HG02798 (cell line): ENCODE measurements at regions not wholly inside any gene's neighbourhood (a gene's known extent, or its start where the extent isn't known, plus 50 kb on each side); places are given as distances from the start of the nearest gene placed in this dataset.
"Not testable (repeated sequence)": the region's sequence is repeated elsewhere in the genome, so short reads cannot be mapped to it uniquely, and the experiment has no call there.

Experiments used
- ATAC-seq: cut with Tn5 transposase; IDR thresholded peaks from one replicate; pipeline ENCODE4 v1.9.1; 2021; ENCODE audit warnings: mild to moderate bottlenecking; ENCODE audit not compliant: unreplicated experiment, poor library complexity

DNA sequence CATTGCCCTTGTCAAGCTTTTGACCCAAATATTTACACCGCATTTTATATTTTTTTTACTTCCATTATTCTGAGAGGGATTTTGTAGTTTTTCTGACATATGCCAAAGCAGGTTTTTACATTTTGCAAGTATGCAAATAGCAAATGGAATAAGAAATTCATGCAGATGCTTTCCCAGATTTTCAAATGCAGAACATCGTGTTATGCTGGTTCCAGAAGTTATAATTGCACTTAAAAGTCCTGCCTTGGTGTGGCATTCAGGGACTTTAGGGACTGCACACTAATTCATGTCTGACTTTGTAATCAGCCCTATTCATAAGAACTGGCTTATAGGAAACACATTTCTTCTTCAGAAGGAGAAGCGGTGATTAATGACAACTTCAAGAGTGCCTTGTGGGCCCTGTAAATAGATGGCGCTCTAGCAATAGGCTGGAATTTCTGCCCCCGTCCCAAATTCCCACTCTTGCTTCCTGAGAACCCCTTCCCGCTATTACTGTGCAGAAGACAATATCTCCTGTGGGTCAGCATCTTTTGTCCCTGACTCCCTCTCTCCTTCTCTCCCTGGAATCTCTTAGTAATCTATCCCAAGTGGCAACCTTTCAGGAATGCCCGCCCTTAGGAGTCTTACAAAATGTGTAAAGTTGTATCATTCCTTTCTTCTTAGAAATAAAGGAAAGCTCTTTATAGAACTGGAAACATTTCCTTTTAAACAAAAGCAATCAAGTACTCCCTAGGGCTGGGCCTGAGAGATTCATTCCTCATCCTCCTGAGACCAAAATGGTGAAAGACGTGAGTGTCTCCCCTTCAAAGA is 264.0 kb downstream of the INHBA start:
- no peak for ATAC-seq

DNA sequence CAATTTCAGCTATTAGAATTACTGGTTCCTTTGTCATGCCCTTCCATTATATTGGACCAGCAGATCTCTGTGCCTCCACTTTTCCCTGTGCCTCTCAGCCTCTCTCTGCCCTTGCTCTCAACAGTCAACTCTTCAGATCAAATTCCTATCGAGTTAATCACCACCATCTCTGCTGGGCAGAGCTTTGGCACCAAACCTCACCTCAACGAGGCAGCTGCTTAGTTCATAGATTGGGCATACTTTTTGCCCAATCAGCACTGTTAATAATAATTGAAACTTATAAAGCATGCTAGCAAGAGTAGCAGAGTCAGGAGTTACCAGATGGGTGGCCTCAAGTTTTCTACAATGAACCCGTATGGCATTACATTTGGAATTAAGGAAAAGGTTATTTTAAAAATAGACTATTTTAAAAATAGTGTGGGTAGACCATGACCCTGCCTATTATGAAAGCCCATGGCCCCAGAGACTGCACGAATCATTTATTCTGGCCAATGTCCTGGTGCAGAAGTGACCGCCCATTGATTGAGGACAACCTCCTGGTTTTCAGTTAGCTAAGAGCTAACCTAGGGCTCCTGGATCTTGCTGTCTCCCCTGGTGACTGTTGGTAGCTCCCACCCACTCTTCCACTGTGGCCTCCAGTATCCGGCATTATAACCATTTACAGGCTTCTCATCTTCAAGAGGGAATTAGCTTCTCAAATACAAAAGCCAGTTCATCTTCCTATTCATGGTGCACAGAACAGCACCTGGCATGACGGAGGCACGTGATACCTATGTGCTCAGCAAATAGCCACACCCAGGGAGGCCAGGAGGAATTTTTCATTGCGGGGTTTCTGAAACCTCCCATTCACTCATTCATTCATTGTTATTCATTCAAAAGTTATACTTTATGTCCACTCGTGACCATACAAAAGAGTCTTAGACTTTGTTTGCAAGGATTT is 265.4 kb downstream of the INHBA start:
- no peak for ATAC-seq

DNA sequence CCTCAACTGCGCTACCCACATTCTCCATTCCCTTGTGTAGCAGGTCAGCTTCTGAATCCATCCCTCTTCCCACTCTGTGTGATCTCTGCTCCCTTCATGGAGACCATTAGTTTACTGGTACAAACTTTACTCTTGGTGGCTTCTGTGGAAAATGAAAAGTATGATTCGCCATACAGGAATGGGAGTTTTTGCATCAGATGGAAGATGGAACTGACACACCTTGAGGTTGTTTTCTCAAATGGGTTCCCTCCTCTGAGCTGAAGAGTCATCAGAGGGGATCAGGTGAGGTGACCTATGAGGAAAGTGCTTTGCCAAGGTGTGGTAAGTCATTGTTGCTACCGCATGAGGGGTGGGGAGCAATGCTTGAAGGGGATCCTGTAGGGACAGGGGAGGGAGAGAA is 266.8 kb downstream of the INHBA start:
- ATAC-seq = no peak

DNA sequence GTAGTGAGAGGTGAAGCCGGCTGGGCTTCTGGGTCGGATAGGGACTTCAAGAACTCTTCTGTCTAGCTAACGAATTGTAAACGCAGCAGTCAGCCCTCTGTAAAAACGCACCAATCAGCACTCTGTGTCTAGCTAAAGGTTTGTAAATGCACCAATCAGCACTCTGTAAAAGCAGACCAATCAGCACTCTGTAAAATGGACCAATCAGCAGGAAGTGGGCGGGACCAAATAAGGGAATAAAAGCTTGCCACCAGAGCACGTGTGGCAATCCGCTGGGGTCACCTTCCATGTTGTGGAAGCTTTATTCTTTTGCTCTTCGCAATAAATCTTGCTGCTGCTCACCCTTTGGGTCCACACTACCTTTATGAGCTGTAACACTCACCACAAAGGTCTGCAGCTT is 267.9 kb downstream of the INHBA start:
- not testable (repeated sequence) for ATAC-seq

DNA sequence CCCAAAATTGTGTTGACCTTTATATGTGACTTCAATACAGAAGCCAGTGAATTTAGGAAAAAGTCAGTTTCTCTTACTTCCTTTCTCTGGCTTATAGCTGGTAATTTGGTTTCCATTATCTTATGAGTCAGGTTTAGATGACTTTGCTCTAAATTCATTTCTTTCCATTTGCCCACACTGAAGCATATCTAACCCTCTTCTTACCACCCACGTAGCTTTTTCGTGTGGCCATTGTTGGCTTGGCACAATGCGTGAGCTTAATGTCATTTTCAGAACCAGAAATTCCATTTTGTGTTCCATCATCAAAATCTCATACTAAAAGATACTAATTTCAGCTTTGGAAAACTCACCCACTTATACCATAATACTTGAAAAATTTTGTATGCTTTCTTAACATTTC is 271.2 kb downstream of the INHBA start:
- ATAC-seq = no peak

DNA sequence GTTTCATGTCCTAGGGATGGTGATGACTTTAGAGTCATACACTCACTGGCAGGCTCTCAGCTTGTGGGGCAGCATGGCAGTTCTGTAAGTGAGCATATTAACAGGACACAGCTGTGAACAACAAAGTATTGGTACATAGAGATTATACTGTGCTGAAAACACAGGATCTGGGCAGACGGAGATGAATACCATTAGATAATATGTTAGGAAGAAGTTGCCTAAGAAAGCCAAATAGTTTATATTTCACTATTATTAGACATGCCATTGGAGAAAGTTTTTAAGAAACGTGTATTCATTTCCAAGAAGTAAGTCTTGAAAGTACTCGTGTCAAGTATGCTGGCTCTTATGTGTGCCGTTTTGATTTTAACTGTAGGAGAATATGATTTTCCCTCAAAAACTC is 274.5 kb downstream of the INHBA start:
- ATAC-seq = no peak

DNA sequence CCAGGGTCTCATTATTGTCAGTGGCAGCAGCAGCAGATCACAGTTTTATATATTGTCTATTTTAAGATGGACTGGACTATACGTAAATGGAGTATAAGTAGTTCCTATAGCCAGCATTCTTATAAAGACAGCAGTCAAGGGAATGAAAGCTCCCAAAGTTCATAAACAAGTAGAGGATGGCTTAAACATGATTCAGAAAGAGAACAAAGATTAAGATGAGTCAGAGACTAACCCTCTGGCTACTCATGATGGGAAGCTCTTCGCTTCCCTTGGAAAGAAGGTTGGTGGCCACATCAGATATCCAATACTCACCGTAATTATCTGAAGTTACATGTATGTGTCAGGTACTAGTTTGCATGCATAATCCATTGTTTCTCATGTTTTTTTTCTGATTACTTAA is 277.0 kb downstream of the INHBA start:
- no peak for ATAC-seq

DNA sequence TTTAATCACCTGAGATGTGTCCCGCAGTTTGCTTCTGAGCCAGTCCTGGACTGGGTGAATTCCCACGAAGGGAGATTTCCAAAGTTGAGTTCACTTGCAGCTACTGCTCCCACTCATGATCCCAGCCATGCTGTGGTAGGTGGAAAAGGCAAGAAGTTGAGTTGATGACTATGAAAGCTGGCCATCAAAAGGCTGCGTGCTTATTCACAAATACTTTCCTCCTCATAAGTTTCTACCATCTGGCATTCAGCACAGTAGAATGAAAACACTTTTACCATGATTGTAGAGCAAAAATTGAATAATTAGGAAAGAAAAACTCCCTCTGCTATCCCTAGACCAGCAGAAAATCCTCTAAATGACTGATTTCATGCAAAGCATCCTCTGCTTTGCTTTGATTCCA is 281.8 kb downstream of the INHBA start:
- ATAC-seq = no peak

DNA sequence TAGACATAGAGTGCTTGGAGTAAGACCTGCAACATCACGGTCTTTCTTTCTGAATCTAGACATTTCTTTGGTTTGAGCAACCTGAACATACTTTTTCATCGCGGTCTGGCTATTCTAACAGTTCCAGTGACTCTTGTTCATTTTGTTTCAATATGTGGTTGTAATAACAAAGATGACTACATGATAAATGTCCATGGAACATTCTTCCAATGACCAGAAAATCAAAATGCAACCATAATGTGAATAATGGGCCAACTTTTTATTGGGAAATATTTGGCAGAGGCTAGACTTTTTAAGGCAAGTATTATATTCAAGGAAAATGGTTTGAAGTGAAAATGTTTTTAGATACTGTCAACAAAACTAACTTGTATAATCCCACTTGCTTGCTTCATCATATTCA is 282.5 kb downstream of the INHBA start:
- ATAC-seq = no peak

DNA sequence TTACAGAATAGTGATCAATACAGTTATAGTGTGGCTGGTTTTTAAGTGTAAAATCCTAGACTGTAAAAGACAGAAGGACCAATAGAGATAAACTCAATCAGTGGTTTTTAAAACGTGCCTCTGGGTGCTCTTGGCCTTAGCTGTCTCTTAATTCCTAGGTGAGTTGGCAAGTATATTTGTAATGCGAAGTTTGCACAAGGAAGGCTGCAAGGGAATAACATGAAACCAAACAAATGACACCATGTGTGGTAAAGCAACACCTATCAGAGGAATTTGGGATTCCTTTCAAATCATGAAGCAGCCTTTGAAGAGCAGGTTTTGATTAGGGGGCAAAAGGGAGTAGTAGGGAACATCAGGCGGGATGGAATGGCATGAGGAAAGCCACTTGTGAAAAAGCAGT is 284.6 kb downstream of the INHBA start:
- no peak for ATAC-seq

DNA sequence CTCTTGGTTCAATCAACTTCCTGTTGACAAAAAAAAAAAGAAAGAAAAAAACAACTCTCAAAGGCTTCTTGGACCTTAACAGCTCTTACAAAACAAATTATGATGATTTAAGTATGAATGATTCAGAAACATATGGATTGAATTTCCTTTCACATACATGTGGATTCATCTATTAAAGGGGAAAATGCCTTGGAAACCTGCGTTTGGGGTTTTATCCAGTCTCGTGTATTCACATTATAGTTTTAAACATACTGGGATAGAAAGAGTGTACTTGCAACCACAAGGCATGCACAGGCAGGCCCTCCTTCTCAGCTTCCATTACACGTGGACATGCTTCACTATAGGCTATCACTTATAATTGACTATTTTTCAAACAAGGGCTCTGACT is 286.7 kb downstream of the INHBA start:
- ATAC-seq = no peak

DNA sequence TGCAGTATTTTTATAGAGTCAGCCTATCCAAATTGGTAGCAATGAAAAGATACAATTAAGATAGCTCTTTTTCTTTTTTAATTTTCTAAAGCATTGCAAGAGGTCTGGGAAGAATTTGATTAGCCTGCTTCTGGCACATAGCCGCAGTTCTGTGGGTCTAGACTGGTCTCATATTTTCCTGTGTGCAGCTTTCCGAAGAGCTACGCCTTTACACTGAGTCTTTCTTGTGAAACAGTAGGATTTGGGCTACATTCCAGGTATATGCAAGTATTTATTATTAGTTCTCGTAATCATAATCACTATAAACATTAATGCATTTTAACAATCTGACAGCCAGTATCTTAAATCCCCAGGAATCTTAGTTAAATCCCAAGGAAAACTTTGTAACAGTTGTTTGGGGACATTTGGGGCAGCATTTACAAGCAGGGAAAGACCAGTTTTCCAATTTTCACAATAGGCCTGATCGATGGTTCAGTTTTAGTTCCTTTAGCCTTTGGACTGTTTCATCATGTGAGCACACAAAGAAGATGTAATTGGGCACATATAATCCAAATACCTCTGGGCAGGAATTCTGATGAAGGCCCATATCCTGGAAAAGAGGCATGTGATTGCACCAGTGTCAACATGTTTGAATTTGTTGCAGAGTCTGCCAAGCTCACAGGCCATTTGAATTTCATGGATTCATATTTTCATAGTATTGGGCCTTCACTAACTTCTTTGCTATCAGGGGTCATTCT is 287.3 kb downstream of the INHBA start:
- ATAC-seq = no peak

DNA sequence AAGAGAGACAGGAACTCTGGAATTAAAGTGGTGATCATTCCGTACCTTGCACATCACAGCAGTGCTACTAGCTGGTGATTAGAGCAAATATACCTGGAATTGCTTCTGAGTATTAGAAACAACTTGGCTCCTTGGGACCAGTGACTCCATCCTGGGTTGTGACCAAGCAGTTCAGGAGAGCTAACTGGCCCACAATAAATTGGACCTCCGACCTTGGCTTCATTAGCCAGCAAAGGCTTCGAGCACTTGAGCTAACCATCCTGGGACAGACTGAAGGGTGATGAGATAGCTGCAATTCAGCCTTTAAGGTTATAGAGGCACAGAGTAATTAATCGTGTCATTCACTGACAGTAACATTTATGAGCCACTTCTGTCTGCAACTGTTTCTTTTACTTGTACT is 287.8 kb downstream of the INHBA start:
- no peak for ATAC-seq

DNA sequence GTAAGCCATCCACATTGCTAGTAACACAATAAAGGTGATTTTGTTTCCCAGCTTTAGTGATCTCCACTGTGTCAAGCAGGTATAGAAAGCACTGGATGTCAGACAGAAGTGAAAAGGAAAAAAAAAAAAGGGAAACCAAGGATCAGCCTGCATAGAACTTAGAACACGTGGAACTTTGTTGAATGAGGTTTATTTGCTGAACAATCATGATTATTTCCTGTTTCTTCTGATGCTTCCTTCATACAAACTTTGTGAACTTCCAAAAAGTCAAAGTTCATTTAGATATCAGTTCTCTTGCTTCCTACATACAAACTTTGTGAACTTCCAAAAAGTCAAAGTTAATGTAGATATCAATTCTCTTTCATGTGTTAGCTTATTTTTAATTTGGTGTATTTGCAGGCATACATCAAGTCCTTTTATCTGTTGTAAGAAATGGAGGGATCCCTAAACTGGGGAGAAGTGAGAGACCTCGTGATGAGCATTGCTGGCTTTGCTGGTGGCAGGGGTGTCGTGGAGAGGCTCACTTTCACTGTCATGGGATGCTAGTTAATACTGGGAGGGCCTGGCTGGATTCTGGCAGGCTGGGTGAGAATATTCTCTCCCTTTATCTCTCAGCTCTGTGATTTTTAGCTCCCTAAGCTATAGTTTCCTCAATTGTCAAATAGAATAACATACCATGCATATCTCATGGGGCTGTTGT is 298.4 kb downstream of the INHBA start:
- ATAC-seq = no peak

DNA sequence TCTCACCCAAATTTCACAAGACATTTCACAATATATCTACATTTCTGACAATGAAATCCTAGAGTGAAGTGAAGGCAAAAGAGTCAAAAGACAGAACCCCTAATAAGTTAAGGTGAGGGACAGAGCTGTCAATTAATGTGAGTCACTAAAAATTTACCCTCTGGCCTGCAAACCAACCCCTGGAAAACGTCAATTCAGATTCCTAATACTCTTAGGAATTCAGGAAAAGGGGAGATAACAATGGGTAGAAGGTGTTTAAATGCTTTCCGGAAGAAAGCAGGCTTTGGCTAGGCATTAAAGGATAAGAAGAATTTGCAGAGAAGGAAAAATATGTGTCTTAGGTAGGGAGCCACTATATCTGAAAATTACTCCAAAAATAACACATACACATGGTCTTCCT is 299.6 kb downstream of the INHBA start:
- no peak for ATAC-seq

DNA sequence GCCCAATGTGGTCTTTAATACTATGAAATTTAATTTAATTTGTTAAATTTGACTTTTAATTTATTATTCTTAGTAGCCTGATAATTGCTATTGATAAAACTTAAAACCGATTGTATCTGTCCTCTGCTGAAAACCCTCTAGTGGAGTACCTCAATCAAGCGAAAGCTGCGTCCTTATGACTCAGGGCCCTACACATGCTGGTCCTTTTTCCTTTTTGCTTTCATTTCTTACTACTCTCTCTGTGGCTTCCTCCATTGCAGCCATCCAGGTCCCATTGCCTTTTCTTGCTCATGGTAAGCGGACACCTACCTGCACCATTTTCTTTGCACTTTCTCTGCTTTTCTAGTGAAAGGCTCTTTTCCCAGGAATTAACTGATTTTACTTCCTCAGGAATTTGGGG is 301.1 kb downstream of the INHBA start:
- ATAC-seq = no peak

DNA sequence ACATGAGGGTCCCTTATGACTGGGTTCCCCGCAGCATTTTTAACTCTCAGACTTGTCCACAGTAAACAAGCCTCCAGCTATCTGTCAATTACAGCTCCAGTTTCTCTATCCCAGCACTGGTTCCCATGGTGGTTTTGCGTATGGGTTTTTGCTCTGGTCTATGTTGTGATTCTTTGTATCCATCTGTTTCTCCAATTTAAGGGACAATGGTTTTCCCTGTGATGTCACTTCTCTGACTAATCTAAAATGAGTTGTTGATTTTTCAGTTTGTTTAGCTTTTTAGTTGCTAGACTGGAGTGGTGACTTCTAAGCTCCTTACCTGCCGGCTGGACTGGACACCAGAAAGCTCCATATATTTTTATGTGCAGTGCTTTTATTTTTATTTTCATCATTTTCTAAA is 303.7 kb downstream of the INHBA start:
- ATAC-seq = no peak

DNA sequence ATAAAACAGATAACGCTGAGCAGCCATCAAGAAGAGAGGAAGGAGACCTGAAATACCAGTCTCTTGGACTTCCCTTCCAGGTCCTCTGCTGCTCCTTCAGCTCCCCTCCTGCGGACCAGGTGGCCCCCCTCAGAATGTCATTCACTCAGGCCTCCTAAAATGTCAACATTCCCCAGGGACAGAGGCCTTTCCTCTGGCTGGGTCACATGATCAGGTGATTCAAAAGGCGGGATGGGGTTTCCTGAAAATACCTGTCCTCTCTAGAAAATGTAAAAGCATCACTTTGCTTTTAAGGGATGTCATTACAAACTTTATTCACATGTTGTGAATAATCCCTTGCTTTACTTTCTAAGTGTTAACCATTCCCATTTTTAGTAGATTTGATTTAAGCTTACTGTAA is 311.1 kb downstream of the INHBA start:
- ATAC-seq = no peak

DNA sequence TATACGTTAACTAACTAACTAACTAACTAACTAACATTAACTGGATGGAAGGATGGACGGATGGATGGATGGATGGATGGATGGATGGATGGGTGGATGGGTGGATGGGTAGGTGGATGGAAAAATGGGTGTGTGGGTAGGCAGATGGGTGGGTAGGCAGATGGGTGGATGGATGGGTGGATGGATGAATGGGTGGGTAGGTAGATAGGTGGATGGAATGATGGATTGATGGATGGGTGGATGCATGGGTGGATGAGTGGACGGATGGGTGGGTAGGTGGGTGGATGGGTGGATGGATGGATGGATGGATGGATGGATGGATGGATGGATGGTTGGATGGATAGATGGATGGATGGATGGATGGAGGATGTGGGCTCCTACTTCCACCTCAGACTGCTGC is 314.0 kb downstream of the INHBA start:
- not testable (repeated sequence) for ATAC-seq

DNA sequence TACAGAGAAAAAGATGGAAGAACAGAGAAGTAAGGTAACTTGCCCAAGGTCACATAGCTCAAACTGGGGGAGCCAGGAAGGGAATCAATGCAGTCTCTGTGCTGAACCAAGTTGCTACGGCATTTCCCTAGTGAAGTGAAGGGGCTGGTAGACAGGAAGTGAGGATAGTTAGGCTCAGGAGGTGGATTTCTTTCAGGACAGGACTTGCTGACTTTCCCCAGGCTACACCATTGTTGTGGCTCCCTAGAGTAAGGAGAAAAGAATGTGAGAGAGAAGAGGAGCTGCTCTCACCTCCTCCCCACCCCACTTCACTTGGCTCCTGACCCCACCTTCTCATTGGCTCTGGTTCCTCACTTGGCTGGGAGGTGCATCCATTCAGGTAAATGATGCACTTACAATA is 316.9 kb downstream of the INHBA start:
- no peak for ATAC-seq
